K562 (cell line): ENCODE measurements at regions not wholly inside any gene's neighbourhood (a gene's known extent, or its start where the extent isn't known, plus 50 kb on each side); places are given as distances from the start of the nearest gene placed in this dataset.

Source experiments
- CEBPG ChIP-seq, 3 experiments: fragments of 200-800 bp in 1 of 3; sonication (Bioruptor generic) in 1 of 3; sonication (generic) in 1 of 3; formaldehyde crosslinking in 1 of 3; IDR thresholded peaks in 2 of 3; conservative IDR thresholded peaks in 1 of 3; 2 replicates each; pipeline versions ENCODE4 v1.6.1 to v1.8.0; 2016 to 2022; ENCODE audit warnings: missing compliant biosample characterization in 2 of 3, missing genetic modification characterization in 2 of 3, mild to moderate bottlenecking in 1 of 3, missing genetic modification reagents in 1 of 3
- ESRRA ChIP-seq: fragments of 450-650 bp; IDR thresholded peaks from 2 replicates; pipeline ENCODE4 v1.6.1; 2014; ENCODE audit warnings: low read depth, mild to moderate bottlenecking, moderate library complexity, borderline replicate concordance
- GATAD2B ChIP-seq: fragments of 450-650 bp; IDR thresholded peaks from 2 replicates; pipeline ENCODE4 v1.6.1; 2017; ENCODE audit warnings: mild to moderate bottlenecking, borderline replicate concordance
- GMEB1 ChIP-seq: fragments of 250-450 bp; sonication (Bioruptor Pico); IDR thresholded peaks from 2 replicates; pipeline ENCODE4 v1.4.0; 2020; ENCODE audit warnings: mild to moderate bottlenecking
- HDAC6 ChIP-seq: IDR thresholded peaks from 2 replicates; pipeline ENCODE4 v1.6.1; 2012; ENCODE audit warnings: low read depth, mild to moderate bottlenecking, control low read depth, inconsistent platforms, low read length, moderate library complexity
- HMGXB4 ChIP-seq: sonication (generic); formaldehyde crosslinking; IDR thresholded peaks from 2 replicates; pipeline ENCODE4 v1.8.1; 2023; ENCODE audit warnings: mild to moderate bottlenecking, missing genetic modification reagents
- HNRNPH1 ChIP-seq: fragments of 200-400 bp; formaldehyde crosslinking; optimal IDR thresholded peaks from 2 replicates; pipeline ENCODE3; 2017; ENCODE audit warnings: low read depth, mild to moderate bottlenecking, low read length, moderate library complexity
- MAFF ChIP-seq: IDR thresholded peaks from 2 replicates; pipeline ENCODE4 v1.6.1; 2012; ENCODE audit warnings: low read length, improper control_type of control experiment
- NCOA2 ChIP-seq, 2 experiments: fragments of 450-650 bp; IDR thresholded peaks; 2 replicates each; pipeline ENCODE4 v1.6.1; 2018; ENCODE audit warnings: mild to moderate bottlenecking in 2 of 2, moderate library complexity in 1 of 2; ENCODE audit not compliant: partially characterized antibody in 2 of 2
- NCOA6 ChIP-seq: fragments of 450-650 bp; IDR thresholded peaks from 2 replicates; pipeline ENCODE4 v1.6.1; 2017; ENCODE audit warnings: mild to moderate bottlenecking
- NFE2 ChIP-seq: IDR thresholded peaks from 2 replicates; pipeline ENCODE4 v1.6.1; 2014; ENCODE audit warnings: antibody characterized with exemption, low read depth
- PHF20 ChIP-seq: fragments of 450-650 bp; IDR thresholded peaks from 2 replicates; pipeline ENCODE4 v1.6.1; 2018; ENCODE audit not compliant: partially characterized antibody
- POLR3A ChIP-seq: IDR thresholded peaks from 2 replicates; pipeline ENCODE4 v1.6.1; 2011; ENCODE audit warnings: borderline replicate concordance, mild to moderate bottlenecking, moderate library complexity; ENCODE audit not compliant: insufficient read length, insufficient read depth; ENCODE audit errors: extremely low read depth
- RFX7 ChIP-seq: fragments of 250-450 bp; sonication (Bioruptor Pico); IDR thresholded peaks from 2 replicates; pipeline ENCODE4 v1.5.1; 2021; ENCODE audit warnings: mild to moderate bottlenecking
- TCFL5 ChIP-seq: fragments of 250-450 bp; sonication (Bioruptor Pico); conservative IDR thresholded peaks from 2 replicates; pipeline ENCODE4 v1.6.1; 2021; ENCODE audit warnings: mild to moderate bottlenecking, moderate library complexity, matching md5 sums
- THRAP3 ChIP-seq: fragments of 450-650 bp; IDR thresholded peaks from 2 replicates; pipeline ENCODE4 v1.6.1; 2016; ENCODE audit warnings: mild to moderate bottlenecking, inconsistent platforms, borderline replicate concordance
- ZNF232 ChIP-seq: sonication (generic); formaldehyde crosslinking; IDR thresholded peaks from 2 replicates; pipeline ENCODE4 v1.8.0; 2022; ENCODE audit warnings: mild to moderate bottlenecking, missing genetic modification reagents
- ZNF551 ChIP-seq: fragments of 250-450 bp; sonication (Bioruptor Pico); IDR thresholded peaks from 2 replicates; pipeline ENCODE4 v1.5.0; 2021; ENCODE audit warnings: mild to moderate bottlenecking, moderate library complexity
- TF ChIP-seq, protein P1 (sequence below): fragments of 450-650 bp; IDR thresholded peaks from 2 replicates; pipeline ENCODE4 v1.6.1; 2016; ENCODE audit warnings: antibody characterized with exemption
- TF ChIP-seq, protein P2 (sequence below): sonication (generic); formaldehyde crosslinking; IDR thresholded peaks from 2 replicates; pipeline ENCODE4 v1.8.0; 2023; ENCODE audit warnings: mild to moderate bottlenecking, missing genetic modification reagents
- TF ChIP-seq, protein P3 (sequence below): fragments of 250-450 bp; sonication (Bioruptor Pico); IDR thresholded peaks from 2 replicates; pipeline ENCODE4 v1.8.0; 2021; ENCODE audit warnings: mild to moderate bottlenecking, moderate library complexity

GRCh38 chr5:81851481-81852178, 100.7 kb upstream of the SSBP2 start (continued):
- no peak for TF ChIP-seq THRAP3
- TF ChIP-seq, protein P1, sequence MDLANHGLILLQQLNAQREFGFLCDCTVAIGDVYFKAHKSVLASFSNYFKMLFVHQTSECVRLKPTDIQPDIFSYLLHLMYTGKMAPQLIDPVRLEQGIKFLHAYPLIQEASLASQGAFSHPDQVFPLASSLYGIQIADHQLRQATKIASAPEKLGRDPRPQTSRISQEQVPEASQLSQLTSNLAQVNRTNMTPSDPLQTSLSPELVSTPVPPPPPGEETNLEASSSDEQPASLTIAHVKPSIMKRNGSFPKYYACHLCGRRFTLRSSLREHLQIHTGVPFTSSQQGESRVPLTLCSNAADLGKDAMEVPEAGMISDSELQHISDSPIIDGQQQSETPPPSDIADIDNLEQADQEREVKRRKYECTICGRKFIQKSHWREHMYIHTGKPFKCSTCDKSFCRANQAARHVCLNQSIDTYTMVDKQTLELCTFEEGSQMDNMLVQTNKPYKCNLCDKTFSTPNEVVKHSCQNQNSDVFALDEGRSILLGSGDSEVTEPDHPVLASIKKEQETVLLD: 0 out of 2 replicates have a peak, but pooled peaks have one; percentile 15
- no peak for TF ChIP-seq RFX7 (CRISPR knock-in tag)
- no peak for TF ChIP-seq ZNF232 (CRISPR knock-in tag)
- TF ChIP-seq, protein P2, sequence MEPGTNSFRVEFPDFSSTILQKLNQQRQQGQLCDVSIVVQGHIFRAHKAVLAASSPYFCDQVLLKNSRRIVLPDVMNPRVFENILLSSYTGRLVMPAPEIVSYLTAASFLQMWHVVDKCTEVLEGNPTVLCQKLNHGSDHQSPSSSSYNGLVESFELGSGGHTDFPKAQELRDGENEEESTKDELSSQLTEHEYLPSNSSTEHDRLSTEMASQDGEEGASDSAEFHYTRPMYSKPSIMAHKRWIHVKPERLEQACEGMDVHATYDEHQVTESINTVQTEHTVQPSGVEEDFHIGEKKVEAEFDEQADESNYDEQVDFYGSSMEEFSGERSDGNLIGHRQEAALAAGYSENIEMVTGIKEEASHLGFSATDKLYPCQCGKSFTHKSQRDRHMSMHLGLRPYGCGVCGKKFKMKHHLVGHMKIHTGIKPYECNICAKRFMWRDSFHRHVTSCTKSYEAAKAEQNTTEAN (CRISPR knock-in tag): no peak
- TF ChIP-seq ZNF551 (CRISPR knock-in tag): no peak
- TF ChIP-seq HDAC6: no peak
- TF ChIP-seq, protein P3, sequence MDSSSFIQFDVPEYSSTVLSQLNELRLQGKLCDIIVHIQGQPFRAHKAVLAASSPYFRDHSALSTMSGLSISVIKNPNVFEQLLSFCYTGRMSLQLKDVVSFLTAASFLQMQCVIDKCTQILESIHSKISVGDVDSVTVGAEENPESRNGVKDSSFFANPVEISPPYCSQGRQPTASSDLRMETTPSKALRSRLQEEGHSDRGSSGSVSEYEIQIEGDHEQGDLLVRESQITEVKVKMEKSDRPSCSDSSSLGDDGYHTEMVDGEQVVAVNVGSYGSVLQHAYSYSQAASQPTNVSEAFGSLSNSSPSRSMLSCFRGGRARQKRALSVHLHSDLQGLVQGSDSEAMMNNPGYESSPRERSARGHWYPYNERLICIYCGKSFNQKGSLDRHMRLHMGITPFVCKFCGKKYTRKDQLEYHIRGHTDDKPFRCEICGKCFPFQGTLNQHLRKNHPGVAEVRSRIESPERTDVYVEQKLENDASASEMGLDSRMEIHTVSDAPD (CRISPR knock-in tag): no peak
- TF ChIP-seq PHF20: peak; percentile 63
- TF ChIP-seq GATAD2B: peak; percentile 93
- TF ChIP-seq NCOA6: no peak
- TF ChIP-seq HMGXB4 (CRISPR knock-in tag): no peak
- TF ChIP-seq GMEB1 (CRISPR knock-in tag): peak; percentile 61
- peak; percentile 53; the same call in 1 of the 2 replicates for TF ChIP-seq ESRRA
- TF ChIP-seq NFE2: no peak
- no peak for TF ChIP-seq NCOA2 (IDR thresholded peaks at IDR 0.05; ENCODE audit: partially characterized antibody in 2 of 2)
- no peak for TF ChIP-seq POLR3A
- TF ChIP-seq CEBPG (CRISPR knock-in tag; IDR thresholded peaks at IDR 0.05): no peak
- no peak for TF ChIP-seq CEBPG (tag; conservative IDR thresholded peaks at IDR 0.05 in 1 of 2, IDR thresholded peaks at IDR 0.05 in 1 of 2)
- no peak for TF ChIP-seq HNRNPH1
- TF ChIP-seq TCFL5: no peak
- TF ChIP-seq MAFF: no peak; the same call in 1 of the 2 replicates
